ENCODE measurements at regions not wholly inside any gene's neighbourhood (a gene's known extent, or its start where the extent isn't known, plus 50 kb on each side); places are given as distances from the start of the nearest gene placed in this dataset.

DNA sequence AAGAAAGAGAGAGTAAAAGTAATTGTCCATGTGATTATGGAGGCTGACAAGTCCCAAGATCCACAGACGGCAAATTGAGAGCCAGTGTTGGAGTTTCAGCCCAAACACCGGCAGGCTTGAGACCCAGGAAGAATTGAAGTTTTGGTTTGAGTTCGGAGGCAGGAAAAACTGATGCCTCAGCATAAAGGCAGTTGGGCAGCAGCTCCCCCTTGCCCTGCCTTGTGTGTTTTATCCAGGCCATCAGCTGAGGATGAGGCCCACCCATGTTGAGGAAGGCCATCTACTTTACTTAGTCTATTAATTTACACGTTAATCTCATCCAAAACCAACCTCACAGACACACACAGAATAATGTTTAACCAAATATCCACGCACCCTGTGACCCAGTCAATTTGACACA, 64.6 kb upstream of the SERPINE2 start:
- no peak overlapping the region for H3K4me3 ChIP-seq
- intact Hi-C loops (cut with DNase I), result no loop called here
- no peaks in the 10 kb centered on the region for H3K9me3 ChIP-seq
- no peak for TF ChIP-seq CTCF (IDR thresholded peaks at IDR 0.05)
- H3K4me1 ChIP-seq, result peaks cover 0 to 30% (median 10%) of the 10 kb centered on the region in 9 donors
- H3K27me3 ChIP-seq, result no peaks in the 10 kb centered on the region
- no peak overlapping the region for H3K27ac ChIP-seq
- WGBS, 2 donors, result 82 to 88% methylated on average over 5 of the region's 5 CpGs
- ATAC-seq (no peak), DNase-seq (no peak)
- no peaks in the 10 kb centered on the region for H3K36me3 ChIP-seq

- DNase-seq (no peak), ATAC-seq (no peak)
- Histone ChIP-seq H3K36me3 (no peaks in the 10 kb centered on the region), H3K4me3 (no peak overlapping the region), H3K27me3 (no peaks in the 10 kb centered on the region), H3K9me3 (no peaks in the 10 kb centered on the region), H3K4me1 (peaks cover 0 to 37% (median 10%) of the 10 kb centered on the region in 9 donors), H3K27ac (peak overlapping the region in 6 of 10 donors; percentile 23 to 81 (median 52))
- intact Hi-C loops (cut with DNase I), result no loop called here
- no peak for TF ChIP-seq CTCF (IDR thresholded peaks at IDR 0.05)
- WGBS, 2 donors, result 54 to 56% methylated on average over 1 of the region's 1 CpG
Measured at GRCh38 chr2:224102991-224103390, 63.9 kb upstream of the SERPINE2 start.

- no peak for TF ChIP-seq CTCF (IDR thresholded peaks at IDR 0.05)
- Histone ChIP-seq H3K4me1 (peaks cover 0 to 38% (median 10%) of the 10 kb centered on the region in 9 donors), H3K9me3 (no peaks in the 10 kb centered on the region), H3K36me3 (no peaks in the 10 kb centered on the region), H3K4me3 (no peak overlapping the region), H3K27me3 (no peaks in the 10 kb centered on the region), H3K27ac (peak overlapping the region in 8 of 10 donors; percentile 30 to 81 (median 66))
- intact Hi-C loops (cut with DNase I), result no loop called here
- ATAC-seq, result peak; percentile 60 to 89 (median 81)
- peak in 1 of 2 donors; percentile 59 for DNase-seq
- WGBS, 2 donors, result 48 to 60% methylated on average over 4 of the region's 4 CpGs
Measured at GRCh38 chr2:224101820-224102630, 62.9 kb upstream of the SERPINE2 start.

DNA sequence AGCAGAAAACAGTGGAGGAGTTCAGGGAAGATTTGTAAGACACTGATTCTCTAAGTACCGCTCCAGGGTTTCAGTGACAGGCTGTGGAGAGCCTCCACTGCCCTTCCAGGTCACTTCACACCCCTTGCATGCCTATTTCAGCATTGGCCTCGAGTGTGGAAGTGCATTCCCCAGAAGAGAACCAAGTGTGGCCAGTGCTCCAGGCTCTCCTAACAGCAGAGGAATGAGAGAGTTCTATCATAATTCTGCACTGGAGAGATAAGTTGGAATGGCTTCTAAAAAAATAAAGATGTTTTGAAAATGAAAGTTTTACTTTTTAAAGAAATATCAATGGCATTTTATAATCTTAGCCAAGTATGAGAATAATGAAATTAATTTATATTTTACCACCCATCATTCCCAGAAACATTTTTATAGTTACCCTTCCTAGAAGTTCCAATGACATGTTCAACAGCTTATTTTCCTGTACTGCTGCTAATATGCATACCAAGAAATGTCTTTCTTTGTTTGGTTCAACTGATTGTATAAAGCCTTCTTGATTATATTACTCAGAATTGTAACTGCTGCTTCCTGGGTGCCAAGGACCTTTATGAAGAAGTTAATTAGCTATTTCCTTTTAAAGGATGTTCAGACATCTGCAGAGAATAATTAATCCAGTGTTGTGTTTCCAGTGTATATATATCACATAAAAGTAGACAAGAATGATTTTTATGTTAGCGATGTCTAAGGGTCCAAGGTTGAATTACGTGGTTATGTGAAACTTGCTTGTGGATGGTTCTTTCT, 61.0 kb upstream of the SERPINE2 start:
- no peak for TF ChIP-seq CTCF (IDR thresholded peaks at IDR 0.05)
- WGBS, 2 donors, result 69 to 77% methylated on average over 4 of the region's 4 CpGs
- ATAC-seq, result no peak
- H3K27me3 ChIP-seq, result no peaks in the 10 kb centered on the region
- no peaks in the 10 kb centered on the region for H3K9me3 ChIP-seq
- no peak for DNase-seq
- intact Hi-C loops (cut with DNase I), result no loop called here
- H3K27ac ChIP-seq, result peak overlapping the region in 5 of 10 donors; percentile 31 to 81 (median 42)
- H3K4me3 ChIP-seq, result no peak overlapping the region
- H3K36me3 ChIP-seq, result no peaks in the 10 kb centered on the region
- peaks cover 0 to 38% (median 10%) of the 10 kb centered on the region in 9 donors for H3K4me1 ChIP-seq
